Activated CD8-positive, alpha-beta memory T cell treated with anti-CD3 and anti-CD28 coated beads, Interleukin-2, amount 10 ng/mL, durations not matched to agents 7 days and 5 days (primary cell): ENCODE measurements at regions not wholly inside any gene's neighbourhood (a gene's known extent, or its start where the extent isn't known, plus 50 kb on each side); places are given as distances from the start of the nearest gene placed in this dataset.

ENCODE experiments used
- ATAC-seq: fragments of 150-1000 bp; cut with Tn5 transposase; one replicate; pipeline ENCODE4 v1.10.0; 2021; ENCODE audit warnings: moderate library complexity
- CTCF ChIA-PET: fragments of 350-600 bp; sonication (Branson Sonifier 250); formaldehyde crosslinking; loops from one replicate; lab custom pipeline; 2021; ENCODE audit warnings: antibody characterized with exemption; lab: Charles Lee
- DNase-seq: peaks from one replicate; pipeline ENCODE4 v3.0.0-alpha.2; 2020
- H3K27ac Mint-ChIP-seq: one replicate; pipeline ENCODE4 v1.8.0; 2021; ENCODE audit warnings: mild to moderate bottlenecking, mixed read lengths
- H3K27me3 Mint-ChIP-seq: one replicate; pipeline ENCODE4 v1.8.0; 2021; ENCODE audit warnings: mixed read lengths
- H3K36me3 Mint-ChIP-seq: one replicate; pipeline ENCODE4 v1.8.0; 2021; ENCODE audit warnings: mild to moderate bottlenecking, mixed read lengths
- H3K4me1 Mint-ChIP-seq: one replicate; pipeline ENCODE4 v1.8.0; 2021; ENCODE audit warnings: mixed read lengths
- H3K4me3 Mint-ChIP-seq: one replicate; pipeline ENCODE4 v1.8.0; 2021; ENCODE audit warnings: mild to moderate bottlenecking, moderate library complexity, mixed read lengths
- H3K9me3 Mint-ChIP-seq: one replicate; pipeline ENCODE4 v1.8.0; 2022; ENCODE audit warnings: low read depth, mixed read lengths

- Mint-ChIP-seq H3K9me3 (peaks cover 8% of the 10 kb centered on the region), H3K27me3 (no peaks in the 10 kb centered on the region), H3K27ac (no peak overlapping the region), H3K4me1 (no peaks in the 10 kb centered on the region), H3K36me3 (no peaks in the 10 kb centered on the region), H3K4me3 (no peak overlapping the region)
- no peak for ATAC-seq
- CTCF ChIA-PET = no interaction called here
- no peak for DNase-seq
Observed at GRCh38 chr14:29064305-29064900, 297.8 kb downstream of the FOXG1 start.

GRCh38 chr14:29069228-29069627, 302.6 kb downstream of the FOXG1 start:
- Mint-ChIP-seq H3K4me3 (no peak overlapping the region), H3K36me3 (peaks cover 1% of the 10 kb centered on the region), H3K4me1 (no peaks in the 10 kb centered on the region), H3K9me3 (peaks cover 17% of the 10 kb centered on the region), H3K27ac (no peak overlapping the region), H3K27me3 (no peaks in the 10 kb centered on the region)
- no peak for DNase-seq
- CTCF ChIA-PET = no interaction called here
- no peak for ATAC-seq

GRCh38 chr14:29075761-29076160, 309.2 kb downstream of the FOXG1 start:
- ATAC-seq (no peak), DNase-seq (no peak)
- CTCF ChIA-PET = no interaction called here
- H3K36me3 Mint-ChIP-seq = no peaks in the 10 kb centered on the region
- H3K27ac Mint-ChIP-seq = no peak overlapping the region
- no peaks in the 10 kb centered on the region for H3K27me3 Mint-ChIP-seq
- H3K4me1 Mint-ChIP-seq = no peaks in the 10 kb centered on the region
- peaks cover 20% of the 10 kb centered on the region for H3K9me3 Mint-ChIP-seq
- no peak overlapping the region for H3K4me3 Mint-ChIP-seq

GRCh38 chr14:29077916-29078315, 311.3 kb downstream of the FOXG1 start:
- DNase-seq (no peak), ATAC-seq (no peak)
- no peak overlapping the region for H3K27ac Mint-ChIP-seq
- H3K27me3 Mint-ChIP-seq = no peaks in the 10 kb centered on the region
- CTCF ChIA-PET = no interaction called here
- H3K9me3 Mint-ChIP-seq = peaks cover 20% of the 10 kb centered on the region
- H3K4me1 Mint-ChIP-seq = no peaks in the 10 kb centered on the region
- H3K36me3 Mint-ChIP-seq = no peaks in the 10 kb centered on the region
- H3K4me3 Mint-ChIP-seq = no peak overlapping the region

GRCh38 chr14:29078810-29079522, 312.4 kb downstream of the FOXG1 start:
- ATAC-seq = no peak
- CTCF ChIA-PET = no interaction called here
- no peak overlapping the region for H3K27ac Mint-ChIP-seq
- no peaks in the 10 kb centered on the region for H3K36me3 Mint-ChIP-seq
- no peaks in the 10 kb centered on the region for H3K4me1 Mint-ChIP-seq
- DNase-seq = no peak
- H3K9me3 Mint-ChIP-seq = peaks cover 20% of the 10 kb centered on the region
- no peak overlapping the region for H3K4me3 Mint-ChIP-seq
- H3K27me3 Mint-ChIP-seq = no peaks in the 10 kb centered on the region

- peaks cover 8% of the 10 kb centered on the region for H3K9me3 Mint-ChIP-seq
- H3K27ac Mint-ChIP-seq = no peak overlapping the region
- H3K4me3 Mint-ChIP-seq = no peak overlapping the region
- no peaks in the 10 kb centered on the region for H3K36me3 Mint-ChIP-seq
- no peaks in the 10 kb centered on the region for H3K4me1 Mint-ChIP-seq
- CTCF ChIA-PET = no interaction called here
- no peaks in the 10 kb centered on the region for H3K27me3 Mint-ChIP-seq
- no peak for ATAC-seq
- DNase-seq = no peak
Observed at GRCh38 chr14:29085546-29085945, 319.0 kb downstream of the FOXG1 start.

- ATAC-seq (no peak), DNase-seq (no peak)
- Mint-ChIP-seq H3K4me1 (no peaks in the 10 kb centered on the region), H3K27me3 (no peaks in the 10 kb centered on the region), H3K36me3 (no peaks in the 10 kb centered on the region), H3K9me3 (peaks cover 10% of the 10 kb centered on the region), H3K4me3 (no peak overlapping the region), H3K27ac (no peak overlapping the region)
- CTCF ChIA-PET = no interaction called here
Observed at GRCh38 chr14:29089849-29090248, 323.3 kb downstream of the FOXG1 start.

- no peak overlapping the region for H3K4me3 Mint-ChIP-seq
- no peak overlapping the region for H3K27ac Mint-ChIP-seq
- H3K9me3 Mint-ChIP-seq = peaks cover 14% of the 10 kb centered on the region
- no peak for ATAC-seq
- H3K36me3 Mint-ChIP-seq = no peaks in the 10 kb centered on the region
- DNase-seq = no peak
- no peaks in the 10 kb centered on the region for H3K4me1 Mint-ChIP-seq
- CTCF ChIA-PET = no interaction called here
- H3K27me3 Mint-ChIP-seq = no peaks in the 10 kb centered on the region
Observed at GRCh38 chr14:29092121-29092520, 325.5 kb downstream of the FOXG1 start.

- ATAC-seq (no peak), DNase-seq (no peak)
- no peaks in the 10 kb centered on the region for H3K36me3 Mint-ChIP-seq
- no peaks in the 10 kb centered on the region for H3K4me1 Mint-ChIP-seq
- CTCF ChIA-PET = no interaction called here
- H3K4me3 Mint-ChIP-seq = no peak overlapping the region
- no peak overlapping the region for H3K27ac Mint-ChIP-seq
- peaks cover 13% of the 10 kb centered on the region for H3K9me3 Mint-ChIP-seq
- H3K27me3 Mint-ChIP-seq = no peaks in the 10 kb centered on the region
Observed at GRCh38 chr14:29097476-29097875, 330.9 kb downstream of the FOXG1 start.

GRCh38 chr14:29098656-29099055, 332.1 kb downstream of the FOXG1 start:
- H3K4me3 Mint-ChIP-seq = no peak overlapping the region
- peaks cover 13% of the 10 kb centered on the region for H3K9me3 Mint-ChIP-seq
- DNase-seq (no peak), ATAC-seq (no peak)
- no peak overlapping the region for H3K27ac Mint-ChIP-seq
- H3K36me3 Mint-ChIP-seq = no peaks in the 10 kb centered on the region
- H3K4me1 Mint-ChIP-seq = no peaks in the 10 kb centered on the region
- CTCF ChIA-PET = no interaction called here
- no peaks in the 10 kb centered on the region for H3K27me3 Mint-ChIP-seq

GRCh38 chr14:29102266-29102665, 335.7 kb downstream of the FOXG1 start:
- Mint-ChIP-seq H3K27me3 (no peaks in the 10 kb centered on the region), H3K27ac (no peak overlapping the region), H3K4me3 (no peak overlapping the region), H3K4me1 (no peaks in the 10 kb centered on the region), H3K9me3 (peaks cover 10% of the 10 kb centered on the region), H3K36me3 (no peaks in the 10 kb centered on the region)
- ATAC-seq (no peak), DNase-seq (no peak)
- CTCF ChIA-PET = no interaction called here

- no peaks in the 10 kb centered on the region for H3K4me1 Mint-ChIP-seq
- no peak overlapping the region for H3K27ac Mint-ChIP-seq
- no peak for ATAC-seq
- CTCF ChIA-PET = no interaction called here
- no peaks in the 10 kb centered on the region for H3K27me3 Mint-ChIP-seq
- H3K36me3 Mint-ChIP-seq = no peaks in the 10 kb centered on the region
- no peak for DNase-seq
- H3K4me3 Mint-ChIP-seq = no peak overlapping the region
- peaks cover 10% of the 10 kb centered on the region for H3K9me3 Mint-ChIP-seq
Observed at GRCh38 chr14:29102996-29103395, 336.4 kb downstream of the FOXG1 start.

- no peaks in the 10 kb centered on the region for H3K4me1 Mint-ChIP-seq
- ATAC-seq (no peak), DNase-seq (no peak)
- peaks cover 21% of the 10 kb centered on the region for H3K9me3 Mint-ChIP-seq
- CTCF ChIA-PET = no interaction called here
- no peaks in the 10 kb centered on the region for H3K27me3 Mint-ChIP-seq
- no peak overlapping the region for H3K27ac Mint-ChIP-seq
- H3K36me3 Mint-ChIP-seq = no peaks in the 10 kb centered on the region
- H3K4me3 Mint-ChIP-seq = no peak overlapping the region
Observed at GRCh38 chr14:29108908-29109307, 342.3 kb downstream of the FOXG1 start.

GRCh38 chr14:29109589-29109988, 343.0 kb downstream of the FOXG1 start:
- DNase-seq (no peak), ATAC-seq (no peak)
- Mint-ChIP-seq H3K9me3 (peaks cover 19% of the 10 kb centered on the region), H3K36me3 (no peaks in the 10 kb centered on the region), H3K27me3 (no peaks in the 10 kb centered on the region), H3K4me3 (no peak overlapping the region), H3K4me1 (no peaks in the 10 kb centered on the region), H3K27ac (no peak overlapping the region)
- CTCF ChIA-PET = no interaction called here
